ENCODE measurements at regions not wholly inside any gene's neighbourhood (a gene's known extent, or its start where the extent isn't known, plus 50 kb on each side); places are given as distances from the start of the nearest gene placed in this dataset.
A peak's percentile ranks its signal among the peaks of the same experiment; 100 is the strongest.

DNA sequence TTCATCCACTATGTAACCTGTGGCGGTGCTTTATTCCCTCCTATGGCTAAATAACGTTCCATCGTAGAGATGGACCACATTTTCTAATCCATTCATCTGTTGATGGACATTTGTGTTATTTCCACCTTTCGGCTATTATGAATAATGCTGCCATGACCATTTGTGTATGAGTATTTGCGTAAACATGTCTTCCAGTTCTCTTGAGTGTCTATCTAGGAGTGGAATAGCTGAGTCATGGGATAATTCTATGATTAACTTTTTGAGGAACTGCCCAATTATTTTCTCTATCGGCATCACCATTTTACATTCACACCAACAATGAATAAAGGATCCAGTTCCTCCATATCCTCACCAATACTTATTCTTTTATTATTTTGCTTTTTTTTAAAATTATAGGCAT lies 261.9 kb upstream of the SFSWAP start:
- no peak for FAIRE-seq
- TF ChIP-seq POU2F2 (IDR thresholded peaks at IDR 0.05; ENCODE audit: low read depth, low read length) (no peak), SPI1 (IDR thresholded peaks at IDR 0.05; ENCODE audit: low read depth, low read length) (no peak), PAX5 (IDR thresholded peaks at IDR 0.05; ENCODE audit: insufficient read depth, low read length, severe bottlenecking) (no peak), POLR2A (IDR thresholded peaks at IDR 0.05; ENCODE audit: low read depth, low read length) (no peak), POLR2AphosphoS5 (IDR thresholded peaks at IDR 0.05; ENCODE audit: low read depth, low read length) (no peak), TAF1 (IDR thresholded peaks at IDR 0.05; ENCODE audit: low read depth, low read length) (no peak)
- DNase-seq (ENCODE audit: insufficient read length, low spot score) = no peak

- DNase-seq (ENCODE audit: insufficient read length, low spot score) (no peak), FAIRE-seq (peak; percentile 9)
- TF ChIP-seq POU2F2 (IDR thresholded peaks at IDR 0.05; ENCODE audit: low read depth, low read length) (no peak), POLR2AphosphoS5 (IDR thresholded peaks at IDR 0.05; ENCODE audit: low read depth, low read length) (no peak), TAF1 (IDR thresholded peaks at IDR 0.05; ENCODE audit: low read depth, low read length) (no peak), POLR2A (IDR thresholded peaks at IDR 0.05; ENCODE audit: low read depth, low read length) (no peak), PAX5 (IDR thresholded peaks at IDR 0.05; ENCODE audit: insufficient read depth, low read length, severe bottlenecking) (no peak)
Observed at GRCh38 chr12:131452444-131452860, 258.4 kb upstream of the SFSWAP start.

DNA sequence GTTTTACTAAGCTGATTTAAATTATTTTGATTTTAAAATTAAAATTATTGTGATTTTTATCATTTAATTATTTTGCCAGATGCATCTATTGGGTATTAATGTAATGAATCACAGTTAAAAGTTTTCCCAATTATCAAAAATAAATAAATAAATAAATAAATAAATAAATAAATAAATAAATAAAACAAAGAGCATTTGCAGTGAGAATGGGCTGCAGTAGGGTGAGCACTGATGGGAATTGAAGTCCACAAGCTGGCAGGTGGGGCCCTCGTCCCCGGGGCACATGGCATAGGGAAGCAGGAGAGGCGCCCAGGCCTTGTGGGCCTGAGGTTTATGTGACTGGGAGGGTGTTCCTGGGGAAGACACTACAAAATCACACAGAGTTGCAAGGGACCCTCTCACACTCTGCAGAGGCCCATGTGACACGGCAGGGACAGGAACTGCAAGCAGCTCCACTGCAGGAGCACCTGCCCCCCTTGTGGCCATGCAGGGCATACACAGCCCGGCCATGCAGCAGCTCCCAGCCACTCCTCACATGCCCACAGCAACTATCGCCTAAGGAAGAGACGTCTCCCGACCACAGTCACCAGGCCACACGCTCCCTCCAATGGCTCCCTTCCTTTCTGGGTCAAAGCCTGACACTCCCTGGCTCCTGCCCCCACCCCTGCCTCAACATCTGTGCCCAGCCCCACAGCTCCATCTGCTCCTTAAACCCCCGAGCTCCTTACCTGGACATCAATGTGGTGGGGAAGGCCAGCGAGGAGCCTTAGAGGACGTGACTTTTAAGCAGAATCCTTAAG lies 256.3 kb upstream of the SFSWAP start:
- FAIRE-seq (peak; percentile 83), DNase-seq (ENCODE audit: insufficient read length, low spot score) (peak; percentile 67)
- no peak for TF ChIP-seq PAX5 (IDR thresholded peaks at IDR 0.05; ENCODE audit: insufficient read depth, low read length, severe bottlenecking)
- no peak for TF ChIP-seq POLR2A (IDR thresholded peaks at IDR 0.05; ENCODE audit: low read depth, low read length)
- no peak for TF ChIP-seq POLR2AphosphoS5 (IDR thresholded peaks at IDR 0.05; ENCODE audit: low read depth, low read length)
- no peak for TF ChIP-seq TAF1 (IDR thresholded peaks at IDR 0.05; ENCODE audit: low read depth, low read length)
- TF ChIP-seq POU2F2 (IDR thresholded peaks at IDR 0.05; ENCODE audit: low read depth, low read length) = no peak

- DNase-seq (ENCODE audit: insufficient read length, low spot score) = no peak
- FAIRE-seq = no peak
- TF ChIP-seq POU2F2 (IDR thresholded peaks at IDR 0.05; ENCODE audit: low read depth, low read length) (no peak), PAX5 (IDR thresholded peaks at IDR 0.05; ENCODE audit: insufficient read depth, low read length, severe bottlenecking) (no peak), POLR2AphosphoS5 (IDR thresholded peaks at IDR 0.05; ENCODE audit: low read depth, low read length) (no peak)
Observed at GRCh38 chr12:131455218-131455506, 255.7 kb upstream of the SFSWAP start.

- FAIRE-seq (no peak), DNase-seq (ENCODE audit: insufficient read length, low spot score) (no peak)
- TF ChIP-seq SPI1 (IDR thresholded peaks at IDR 0.05; ENCODE audit: low read depth, low read length) (no peak), POLR2AphosphoS5 (IDR thresholded peaks at IDR 0.05; ENCODE audit: low read depth, low read length) (no peak), PAX5 (IDR thresholded peaks at IDR 0.05; ENCODE audit: insufficient read depth, low read length, severe bottlenecking) (no peak), TAF1 (IDR thresholded peaks at IDR 0.05; ENCODE audit: low read depth, low read length) (no peak), POLR2A (IDR thresholded peaks at IDR 0.05; ENCODE audit: low read depth, low read length) (no peak), POU2F2 (IDR thresholded peaks at IDR 0.05; ENCODE audit: low read depth, low read length) (no peak)
Observed at GRCh38 chr12:131455581-131456110, 255.2 kb upstream of the SFSWAP start.

DNA sequence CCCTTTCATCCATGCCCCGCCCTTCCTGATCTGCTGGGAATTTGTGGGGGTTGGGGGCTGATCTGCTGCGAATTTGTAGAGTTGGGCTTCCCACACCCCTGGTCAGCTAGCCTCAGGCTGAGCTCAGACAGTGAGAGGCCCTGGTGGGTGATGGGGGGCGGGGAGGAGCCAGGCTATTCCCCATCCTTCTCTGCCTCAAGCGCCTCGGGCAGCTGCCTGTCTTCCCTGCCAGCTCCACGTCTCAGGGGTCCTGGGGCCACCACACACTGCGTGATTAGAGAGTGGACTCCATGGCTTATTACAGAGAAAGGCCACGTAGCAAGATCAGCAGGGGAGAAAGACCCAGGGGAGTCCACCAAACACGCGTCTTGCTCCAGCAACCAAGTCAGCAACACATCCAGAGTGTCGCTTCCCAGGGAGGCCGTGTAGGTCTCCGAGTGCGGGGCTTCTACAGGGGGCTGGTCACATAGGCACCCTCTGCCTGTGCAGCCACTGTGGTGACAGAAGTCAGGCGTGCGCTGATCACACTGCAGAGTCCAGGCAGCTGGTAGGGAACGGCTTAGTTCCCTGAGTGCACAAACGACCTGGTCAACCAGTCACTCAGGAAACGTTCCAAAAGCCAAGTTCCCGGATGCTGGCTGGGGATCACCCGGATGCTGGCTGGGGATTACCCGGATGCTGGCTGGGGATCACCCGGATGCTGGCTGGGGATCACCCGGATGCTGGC lies 254.4 kb upstream of the SFSWAP start:
- TF ChIP-seq TAF1 (IDR thresholded peaks at IDR 0.05; ENCODE audit: low read depth, low read length) (no peak), POLR2A (IDR thresholded peaks at IDR 0.05; ENCODE audit: low read depth, low read length) (no peak), POU2F2 (IDR thresholded peaks at IDR 0.05; ENCODE audit: low read depth, low read length) (no peak), PAX5 (IDR thresholded peaks at IDR 0.05; ENCODE audit: insufficient read depth, low read length, severe bottlenecking) (no peak), POLR2AphosphoS5 (IDR thresholded peaks at IDR 0.05; ENCODE audit: low read depth, low read length) (no peak), SPI1 (IDR thresholded peaks at IDR 0.05; ENCODE audit: low read depth, low read length) (no peak)
- FAIRE-seq (no peak), DNase-seq (ENCODE audit: insufficient read length, low spot score) (no peak)

GRCh38 chr12:131457028-131457310 lies 253.9 kb upstream of the SFSWAP start:
- TF ChIP-seq POU2F2 (IDR thresholded peaks at IDR 0.05; ENCODE audit: low read depth, low read length) (no peak), POLR2AphosphoS5 (IDR thresholded peaks at IDR 0.05; ENCODE audit: low read depth, low read length) (no peak), PAX5 (IDR thresholded peaks at IDR 0.05; ENCODE audit: insufficient read depth, low read length, severe bottlenecking) (no peak), POLR2A (IDR thresholded peaks at IDR 0.05; ENCODE audit: low read depth, low read length) (no peak), TAF1 (IDR thresholded peaks at IDR 0.05; ENCODE audit: low read depth, low read length) (no peak), SPI1 (IDR thresholded peaks at IDR 0.05; ENCODE audit: low read depth, low read length) (no peak)
- no peak for DNase-seq (ENCODE audit: insufficient read length, low spot score)
- no peak for FAIRE-seq

GRCh38 chr12:131457331-131458047 lies 253.4 kb upstream of the SFSWAP start:
- no peak for DNase-seq (ENCODE audit: insufficient read length, low spot score)
- FAIRE-seq = no peak

DNA sequence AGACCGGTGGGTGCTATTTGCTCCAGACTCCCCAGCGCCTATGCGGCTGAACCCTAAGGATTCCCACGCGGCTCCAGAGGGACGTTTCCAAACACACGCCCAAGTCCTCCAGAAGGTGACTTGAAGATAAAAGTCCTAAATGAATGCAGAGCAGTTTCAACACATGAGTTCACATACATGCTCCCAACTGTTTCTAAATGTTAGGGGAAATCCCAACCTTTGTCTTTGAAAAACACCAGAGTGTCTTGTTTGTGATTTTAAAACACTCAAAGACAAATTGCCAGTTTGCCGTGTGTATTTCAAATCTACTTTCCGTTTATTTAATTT lies 252.9 kb upstream of the SFSWAP start:
- DNase-seq (ENCODE audit: insufficient read length, low spot score) (no peak), FAIRE-seq (no peak)
- TF ChIP-seq SPI1 (IDR thresholded peaks at IDR 0.05; ENCODE audit: low read depth, low read length) = no peak
- TF ChIP-seq POLR2AphosphoS5 (IDR thresholded peaks at IDR 0.05; ENCODE audit: low read depth, low read length) = no peak
- TF ChIP-seq POU2F2 (IDR thresholded peaks at IDR 0.05; ENCODE audit: low read depth, low read length) = no peak
- TF ChIP-seq TAF1 (IDR thresholded peaks at IDR 0.05; ENCODE audit: low read depth, low read length) = no peak
- TF ChIP-seq PAX5 (IDR thresholded peaks at IDR 0.05; ENCODE audit: insufficient read depth, low read length, severe bottlenecking) = no peak
- no peak for TF ChIP-seq POLR2A (IDR thresholded peaks at IDR 0.05; ENCODE audit: low read depth, low read length)

More at GRCh38 chr12:131457331-131458047, 253.4 kb upstream of the SFSWAP start:
- no peak for TF ChIP-seq POLR2AphosphoS5 (IDR thresholded peaks at IDR 0.05; ENCODE audit: low read depth, low read length)
- TF ChIP-seq PAX5 (IDR thresholded peaks at IDR 0.05; ENCODE audit: insufficient read depth, low read length, severe bottlenecking) = no peak
- no peak for TF ChIP-seq POLR2A (IDR thresholded peaks at IDR 0.05; ENCODE audit: low read depth, low read length)
- TF ChIP-seq TAF1 (IDR thresholded peaks at IDR 0.05; ENCODE audit: low read depth, low read length) = no peak
- TF ChIP-seq POU2F2 (IDR thresholded peaks at IDR 0.05; ENCODE audit: low read depth, low read length) = no peak
- TF ChIP-seq SPI1 (IDR thresholded peaks at IDR 0.05; ENCODE audit: low read depth, low read length) = no peak

Data from GM12891 (cell line).